GM10266 (cell line): ENCODE measurements at regions not wholly inside any gene's neighbourhood (a gene's known extent, or its start where the extent isn't known, plus 50 kb on each side); places are given as distances from the start of the nearest gene placed in this dataset.

Experiments
- DNase-seq: peaks from one replicate; pipeline ENCODE4 v3.0.0; 2012; ENCODE audit errors: extremely low spot score
- CTCF ChIP-seq: IDR thresholded peaks from 2 replicates; pipeline ENCODE4 v1.5.1; 2012; ENCODE audit warnings: mild to moderate bottlenecking, low read depth; ENCODE audit not compliant: control insufficient read depth, insufficient read depth; ENCODE audit errors: missing control alignments

DNA sequence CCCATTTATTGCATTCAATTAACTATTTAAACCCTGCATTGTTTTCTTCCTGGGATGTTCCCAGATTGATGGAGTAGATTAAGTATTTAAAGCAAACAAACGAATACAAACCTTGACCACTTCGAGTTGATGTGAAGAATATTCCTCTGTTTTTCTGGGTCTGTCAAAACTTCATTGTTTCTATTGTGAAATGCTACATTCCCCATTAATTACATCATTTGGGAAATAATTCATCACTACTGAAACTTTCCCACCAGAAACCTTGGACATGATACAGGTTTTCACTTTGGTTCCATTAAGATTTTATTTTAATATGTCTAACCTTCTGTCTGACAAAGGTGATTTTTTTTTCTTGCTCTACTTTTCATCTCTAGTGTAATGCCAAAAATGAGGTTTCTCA, 365.1 kb upstream of the ETAA1 start:
- no peak for DNase-seq
- no peak for TF ChIP-seq CTCF

DNA sequence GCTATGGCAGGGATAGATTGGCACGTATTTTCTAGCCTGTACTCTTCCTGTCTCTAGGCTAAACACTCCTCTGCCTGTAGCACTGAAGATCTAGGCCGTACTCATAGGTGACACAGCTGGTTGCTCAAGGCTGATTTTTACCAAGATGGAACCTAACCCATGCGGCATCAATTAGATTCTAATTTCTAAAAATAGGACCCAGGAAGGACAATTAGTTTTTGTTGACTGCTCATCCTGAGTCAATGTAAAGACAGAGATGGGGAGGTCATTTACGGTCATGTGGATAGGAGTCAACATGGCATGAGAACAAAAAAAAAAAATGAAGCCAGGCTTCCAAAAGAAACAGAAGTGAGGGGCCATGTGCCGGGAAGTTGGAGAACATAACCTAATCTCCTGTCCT, 360.7 kb upstream of the ETAA1 start:
- DNase-seq = no peak
- TF ChIP-seq CTCF = no peak

DNA sequence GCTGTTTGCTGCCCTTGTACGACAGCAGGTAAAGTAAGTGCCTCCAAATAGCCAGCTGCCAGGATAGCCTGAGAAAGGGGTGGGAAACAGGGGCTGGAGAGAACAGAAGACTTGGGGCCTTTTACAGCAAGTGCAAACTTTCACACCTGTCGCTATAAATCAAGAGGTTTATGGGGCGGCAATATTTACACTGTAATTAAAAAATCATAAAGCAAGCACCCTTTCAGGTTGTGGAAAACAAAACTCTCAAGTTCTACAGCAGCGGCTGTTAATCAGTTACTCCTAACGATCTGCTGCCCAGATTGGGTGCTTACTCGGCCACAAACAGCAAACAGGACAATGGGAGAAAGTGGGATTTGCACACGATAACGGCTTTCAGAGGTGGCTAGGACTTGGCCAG, 359.5 kb upstream of the ETAA1 start:
- no peak for DNase-seq

DNA sequence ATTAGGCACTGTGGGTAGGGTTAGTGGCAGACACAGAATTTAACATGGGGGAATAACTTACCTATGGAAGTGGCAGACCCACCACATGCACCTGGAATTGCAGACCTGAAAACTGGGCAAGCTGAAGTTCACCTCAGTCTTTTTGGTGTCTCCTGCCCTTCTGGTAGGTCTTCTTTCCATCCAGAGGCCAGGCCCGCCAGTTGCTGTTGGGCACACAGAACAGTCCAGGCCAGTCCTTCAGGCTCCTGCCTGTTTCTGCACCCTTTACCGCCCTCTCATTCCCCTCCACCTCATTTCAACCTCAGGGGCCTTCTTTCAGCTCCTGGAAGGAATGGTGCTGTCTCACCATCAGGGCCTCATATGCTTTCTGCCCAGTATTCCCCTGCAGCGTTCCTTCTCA, 358.9 kb upstream of the ETAA1 start:
- no peak for DNase-seq
- TF ChIP-seq CTCF = no peak

More for the DNA sequence above, 359.5 kb upstream of the ETAA1 start:
- TF ChIP-seq CTCF = no peak

- DNase-seq = no peak
- TF ChIP-seq CTCF = no peak
Measured at GRCh38 chr2:67039058-67039457, 358.1 kb upstream of the ETAA1 start.

GRCh38 chr2:67039517-67040103, 357.5 kb upstream of the ETAA1 start:
- DNase-seq = no peak

More at GRCh38 chr2:67039517-67040103, 357.5 kb upstream of the ETAA1 start:
- no peak for TF ChIP-seq CTCF
